Adrenal gland (tissue), 9 donors: ENCODE measurements at regions not wholly inside any gene's neighbourhood (a gene's known extent, or its start where the extent isn't known, plus 50 kb on each side); places are given as distances from the start of the nearest gene placed in this dataset.
A peak's percentile ranks its signal among the peaks of the same experiment; 100 is the strongest.

Source experiments
- DNase-seq, 7 donors: peaks; one replicate each; pipeline ENCODE4 v3.0.0-alpha.2; 2019 to 2020
- H3K27ac ChIP-seq, 5 donors: fragments of 200-600 bp; sonication (generic) in 4 of 5; 1 replicate in 3 of 5; 2 replicates in 2 of 5; pipeline versions ENCODE4 v1.5.1 to v1.8.0; 2016 to 2020; ENCODE audit warnings: mild to moderate bottlenecking in 1 of 5
- H3K27me3 ChIP-seq: fragments of 200-600 bp; 2 replicates; pipeline ENCODE4 v1.8.0; 2021
- H3K36me3 ChIP-seq, 2 donors: fragments of 200-600 bp; replicated peaks in 1 of 2; 1 replicate in 1 of 2; 2 replicates in 1 of 2; pipeline versions ENCODE4 v1.5.1 to v1.8.0; 2018 to 2022
- H3K4me1 ChIP-seq, 2 donors: fragments of 200-600 bp; replicated peaks in 1 of 2; 1 replicate in 1 of 2; 2 replicates in 1 of 2; pipeline versions ENCODE4 v1.5.1 to v1.8.0; 2018 to 2021
- H3K4me3 ChIP-seq, 4 donors: fragments of 200-600 bp; sonication (generic) in 3 of 4; one replicate each; pipeline ENCODE4 v1.5.1; 2016 to 2018
- H3K9me3 ChIP-seq, 3 donors: fragments of 200-600 bp; sonication (generic) in 1 of 3; replicated peaks in 1 of 3; 1 replicate in 2 of 3; 2 replicates in 1 of 3; pipeline versions ENCODE4 v1.5.1 to v1.8.0; 2016 to 2021
- POLR2A ChIP-seq, 2 donors: fragments of 450-650 bp; IDR thresholded peaks; one replicate each; pipeline ENCODE4 v1.6.1; 2017; ENCODE audit warnings: antibody characterized with exemption in 2 of 2, mild to moderate bottlenecking in 2 of 2, moderate library complexity in 1 of 2
- WGBS, 4 donors: extraction: QIAGEN DNeasy Blood & Tissue Kit in 2 of 4; methylation state at CpG; one replicate each; pipeline versions ENCODE4 v1.1.5 to v1.1.7; 2013 to 2017; 5-methylcytosine and 5-hydroxymethylcytosine counted together
- intact Hi-C, 2 donors: fragments of 100-400 bp; cut with DNase I; formaldehyde crosslinking; loops; one replicate each; pipeline versions ENCODE4 v1.14.1 to v1.15.0; 2022 to 2023
- TF ChIP-seq, protein P1 (sequence below), 6 experiments: fragments of 450-650 bp in 4 of 6; fragments of 200-600 bp in 2 of 6; sonication (generic) in 1 of 6; IDR thresholded peaks; 1 replicate in 5 of 6; 2 replicates in 1 of 6; pipeline versions ENCODE4 v1.5.1 to v1.8.0; 2016 to 2021; ENCODE audit warnings: antibody characterized with exemption in 6 of 6, mild to moderate bottlenecking in 2 of 6, moderate library complexity in 1 of 6
- donor health status: healthy with polysubstance abuse.
- donor health status: Bipolar disorder and iron deficiency.
- donor health status: DM: yes; HTN: yes; CAD: no.
- donor health status: DM: no; HTN: no; CAD: no.
- donor health status: DM: no; HTN: no; CAD: no.

GRCh38 chr14:94970941-94971730 is 186.2 kb downstream of the DICER1 start:
- Histone ChIP-seq H3K9me3 (no peaks in the 10 kb centered on the region), H3K4me1 (no peaks in the 10 kb centered on the region), H3K27me3 (no peaks in the 10 kb centered on the region), H3K27ac (peak overlapping the region in 2 of 5 donors; percentile 2 to 22), H3K4me3 (no peak overlapping the region), H3K36me3 (no peaks in the 10 kb centered on the region)
- TF ChIP-seq, protein P1, sequence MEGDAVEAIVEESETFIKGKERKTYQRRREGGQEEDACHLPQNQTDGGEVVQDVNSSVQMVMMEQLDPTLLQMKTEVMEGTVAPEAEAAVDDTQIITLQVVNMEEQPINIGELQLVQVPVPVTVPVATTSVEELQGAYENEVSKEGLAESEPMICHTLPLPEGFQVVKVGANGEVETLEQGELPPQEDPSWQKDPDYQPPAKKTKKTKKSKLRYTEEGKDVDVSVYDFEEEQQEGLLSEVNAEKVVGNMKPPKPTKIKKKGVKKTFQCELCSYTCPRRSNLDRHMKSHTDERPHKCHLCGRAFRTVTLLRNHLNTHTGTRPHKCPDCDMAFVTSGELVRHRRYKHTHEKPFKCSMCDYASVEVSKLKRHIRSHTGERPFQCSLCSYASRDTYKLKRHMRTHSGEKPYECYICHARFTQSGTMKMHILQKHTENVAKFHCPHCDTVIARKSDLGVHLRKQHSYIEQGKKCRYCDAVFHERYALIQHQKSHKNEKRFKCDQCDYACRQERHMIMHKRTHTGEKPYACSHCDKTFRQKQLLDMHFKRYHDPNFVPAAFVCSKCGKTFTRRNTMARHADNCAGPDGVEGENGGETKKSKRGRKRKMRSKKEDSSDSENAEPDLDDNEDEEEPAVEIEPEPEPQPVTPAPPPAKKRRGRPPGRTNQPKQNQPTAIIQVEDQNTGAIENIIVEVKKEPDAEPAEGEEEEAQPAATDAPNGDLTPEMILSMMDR (IDR thresholded peaks at IDR 0.05), result no peak
- TF ChIP-seq POLR2A (IDR thresholded peaks at IDR 0.05), result no peak
- DNase-seq, result no peak
- WGBS, 4 donors, result 29 to 43% (median 35%) methylated on average over 2 of the region's 2 CpGs
- intact Hi-C loops, result no loop called here

DNA sequence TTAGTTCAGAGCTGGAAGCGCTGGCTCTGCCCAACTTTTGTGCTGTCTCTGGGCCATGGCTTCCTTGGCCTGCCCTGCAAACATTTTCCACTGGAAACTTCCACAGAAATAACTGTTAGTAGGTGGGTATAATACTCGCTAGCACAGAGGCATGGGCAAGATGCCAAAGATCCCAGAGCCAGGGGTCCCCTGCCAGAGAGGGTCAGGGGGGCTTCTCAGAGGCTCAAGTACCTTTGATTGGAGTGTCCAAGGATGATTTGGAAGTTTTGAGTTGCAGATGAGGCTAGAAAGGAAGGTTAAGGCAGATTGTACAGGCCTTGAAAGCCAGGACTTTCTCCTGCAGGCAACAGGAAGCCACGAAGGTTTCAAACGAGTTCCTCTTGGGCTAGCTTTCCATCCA is 187.6 kb downstream of the DICER1 start:
- no peaks in the 10 kb centered on the region for H3K4me1 ChIP-seq
- intact Hi-C loops, result no loop called here
- H3K36me3 ChIP-seq, result no peaks in the 10 kb centered on the region
- no peaks in the 10 kb centered on the region for H3K9me3 ChIP-seq
- H3K4me3 ChIP-seq, result no peak overlapping the region
- no peaks in the 10 kb centered on the region for H3K27me3 ChIP-seq
- H3K27ac ChIP-seq, result no peak overlapping the region
- TF ChIP-seq POLR2A (IDR thresholded peaks at IDR 0.05), result no peak
- TF ChIP-seq, protein P1 (IDR thresholded peaks at IDR 0.05), result no peak
- DNase-seq, result no peak
- WGBS, 4 donors, result 71 to 80% (median 72%) methylated on average over 4 of the region's 4 CpGs

DNA sequence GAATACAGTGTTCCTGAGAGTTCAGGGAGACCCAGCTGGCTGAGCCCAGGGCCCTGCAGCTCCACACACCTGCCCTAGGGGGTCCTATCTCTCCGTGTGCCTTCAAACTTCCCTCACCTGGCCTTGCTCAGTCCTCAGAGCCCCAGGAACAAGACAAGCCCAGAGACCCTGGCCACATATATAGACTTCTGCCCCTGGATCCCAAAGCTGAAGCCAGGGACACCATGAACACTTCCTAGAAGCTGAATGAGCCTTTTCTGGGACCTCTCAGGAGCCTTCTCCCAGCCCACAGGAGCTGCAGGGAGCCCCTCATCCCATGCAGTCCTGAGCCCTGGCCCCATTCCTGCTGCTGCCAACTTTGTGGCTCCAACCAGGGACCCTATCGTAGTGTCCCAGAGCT is 190.5 kb downstream of the DICER1 start:
- 66 to 83% (median 77%) methylated on average over 2 of the region's 2 CpGs for WGBS, 4 donors
- Histone ChIP-seq H3K27ac (no peak overlapping the region), H3K36me3 (no peaks in the 10 kb centered on the region), H3K4me3 (no peak overlapping the region), H3K4me1 (no peaks in the 10 kb centered on the region), H3K27me3 (no peaks in the 10 kb centered on the region), H3K9me3 (no peaks in the 10 kb centered on the region)
- DNase-seq, result no peak
- TF ChIP-seq POLR2A (IDR thresholded peaks at IDR 0.05), result no peak
- TF ChIP-seq, protein P1 (IDR thresholded peaks at IDR 0.05), result no peak
- intact Hi-C loops, result no loop called here

- no peaks in the 10 kb centered on the region for H3K4me1 ChIP-seq
- intact Hi-C loops, result no loop called here
- no peak overlapping the region for H3K4me3 ChIP-seq
- no peaks in the 10 kb centered on the region for H3K27me3 ChIP-seq
- TF ChIP-seq POLR2A (IDR thresholded peaks at IDR 0.05), result no peak
- TF ChIP-seq, protein P1 (IDR thresholded peaks at IDR 0.05), result no peak
- no peaks in the 10 kb centered on the region for H3K9me3 ChIP-seq
- no peak overlapping the region for H3K27ac ChIP-seq
- no peaks in the 10 kb centered on the region for H3K36me3 ChIP-seq
- no peak for DNase-seq
- WGBS, 4 donors, result 62 to 80% (median 73%) methylated on average over 4 to 5 of the region's 5 CpGs
Observed at GRCh38 chr14:94966344-94966743, 191.0 kb downstream of the DICER1 start.
